ENCODE measurements at regions not wholly inside any gene's neighbourhood (a gene's known extent, or its start where the extent isn't known, plus 50 kb on each side); places are given as distances from the start of the nearest gene placed in this dataset.

DNA sequence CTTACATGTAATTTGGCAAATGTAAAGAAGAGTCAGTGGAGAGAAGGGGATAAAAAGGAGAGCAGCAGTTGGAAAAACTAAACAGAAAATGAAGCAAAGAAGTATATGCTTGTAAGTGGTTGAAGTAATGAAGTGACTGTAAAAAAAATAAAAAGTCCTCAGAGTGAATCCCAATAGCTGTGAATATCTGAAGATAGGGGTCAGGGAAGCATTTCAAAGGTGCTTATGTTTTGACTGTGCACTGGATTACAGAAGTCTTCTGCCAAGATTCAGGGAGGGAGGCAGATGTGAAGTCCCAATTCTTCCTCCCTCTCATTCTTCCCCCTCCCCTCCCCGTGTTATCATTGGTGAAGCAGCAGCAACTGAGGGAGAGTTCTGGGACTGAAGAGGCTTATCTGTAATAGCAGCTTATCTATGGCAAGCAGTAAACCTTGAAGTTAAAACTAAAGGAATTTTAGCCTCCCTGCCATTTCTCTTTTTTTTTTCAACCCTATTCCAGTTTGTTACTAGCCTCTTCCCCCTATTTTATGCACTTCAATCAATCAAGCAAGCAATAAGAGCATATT, 597.9 kb downstream of the IGSF11 start (continued):
- peak; percentile 4; the same call in 1 of the 2 replicates for TF ChIP-seq JUND (IDR thresholded peaks at IDR 0.05; ENCODE audit: borderline replicate concordance, low read depth, low read length)
- TF ChIP-seq JUND (tag; IDR thresholded peaks at IDR 0.05; ENCODE audit: borderline replicate concordance, low read depth, low read length): no peak
- no peak for TF ChIP-seq RBM25 (IDR thresholded peaks at IDR 0.05; ENCODE audit: low read depth, low read length, severe bottlenecking)
- TF ChIP-seq ZSCAN29 (IDR thresholded peaks at IDR 0.05): no peak
- TF ChIP-seq SP2 (IDR thresholded peaks at IDR 0.05; ENCODE audit: extremely low read depth, low read depth, low read length, poor library complexity, severe bottlenecking): no peak
- no peak for TF ChIP-seq ZFPM2 (CRISPR knock-in tag; IDR thresholded peaks at IDR 0.05)
- TF ChIP-seq PHF20 (IDR thresholded peaks at IDR 0.05; ENCODE audit: partially characterized antibody): no peak
- TF ChIP-seq THAP7 (CRISPR knock-in tag; IDR thresholded peaks at IDR 0.05): no peak
- TF ChIP-seq, protein P1, sequence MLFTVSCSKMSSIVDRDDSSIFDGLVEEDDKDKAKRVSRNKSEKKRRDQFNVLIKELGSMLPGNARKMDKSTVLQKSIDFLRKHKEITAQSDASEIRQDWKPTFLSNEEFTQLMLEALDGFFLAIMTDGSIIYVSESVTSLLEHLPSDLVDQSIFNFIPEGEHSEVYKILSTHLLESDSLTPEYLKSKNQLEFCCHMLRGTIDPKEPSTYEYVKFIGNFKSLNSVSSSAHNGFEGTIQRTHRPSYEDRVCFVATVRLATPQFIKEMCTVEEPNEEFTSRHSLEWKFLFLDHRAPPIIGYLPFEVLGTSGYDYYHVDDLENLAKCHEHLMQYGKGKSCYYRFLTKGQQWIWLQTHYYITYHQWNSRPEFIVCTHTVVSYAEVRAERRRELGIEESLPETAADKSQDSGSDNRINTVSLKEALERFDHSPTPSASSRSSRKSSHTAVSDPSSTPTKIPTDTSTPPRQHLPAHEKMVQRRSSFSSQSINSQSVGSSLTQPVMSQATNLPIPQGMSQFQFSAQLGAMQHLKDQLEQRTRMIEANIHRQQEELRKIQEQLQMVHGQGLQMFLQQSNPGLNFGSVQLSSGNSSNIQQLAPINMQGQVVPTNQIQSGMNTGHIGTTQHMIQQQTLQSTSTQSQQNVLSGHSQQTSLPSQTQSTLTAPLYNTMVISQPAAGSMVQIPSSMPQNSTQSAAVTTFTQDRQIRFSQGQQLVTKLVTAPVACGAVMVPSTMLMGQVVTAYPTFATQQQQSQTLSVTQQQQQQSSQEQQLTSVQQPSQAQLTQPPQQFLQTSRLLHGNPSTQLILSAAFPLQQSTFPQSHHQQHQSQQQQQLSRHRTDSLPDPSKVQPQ (CRISPR knock-in tag; IDR thresholded peaks at IDR 0.05; ENCODE audit: borderline replicate concordance): no peak
- no peak for TF ChIP-seq ZBTB7A (IDR thresholded peaks at IDR 0.05; ENCODE audit: borderline replicate concordance, control insufficient read depth, low read depth, low read length)
- TF ChIP-seq U2AF1 (optimal IDR thresholded peaks at IDR 0.05; ENCODE audit: low read depth, low read length): no peak
- TF ChIP-seq ZZZ3 (IDR thresholded peaks at IDR 0.05): no peak
- no peak for TF ChIP-seq NR4A1 (CRISPR knock-in tag; IDR thresholded peaks at IDR 0.05)
- no peak for TF ChIP-seq NR4A1 (tag; IDR thresholded peaks at IDR 0.05)
- TF ChIP-seq NCOA2 (IDR thresholded peaks at IDR 0.05; ENCODE audit: partially characterized antibody in 2 of 2): no peak
- TF ChIP-seq CREM (IDR thresholded peaks at IDR 0.05; ENCODE audit: low read depth): no peak
- TF ChIP-seq ZNF609 (CRISPR knock-in tag; IDR thresholded peaks at IDR 0.05; ENCODE audit: borderline replicate concordance): no peak
- no peak for TF ChIP-seq ATF1 (CRISPR knock-in tag; IDR thresholded peaks at IDR 0.05)
- no peak for TF ChIP-seq ATF1 (tag; IDR thresholded peaks at IDR 0.05)
- no peak for TF ChIP-seq ZNF655 (CRISPR knock-in tag; IDR thresholded peaks at IDR 0.05)
- TF ChIP-seq ZNF778 (CRISPR knock-in tag; IDR thresholded peaks at IDR 0.05): no peak

All from K562 (cell line).